ENCODE measurements at regions not wholly inside any gene's neighbourhood (a gene's known extent, or its start where the extent isn't known, plus 50 kb on each side); places are given as distances from the start of the nearest gene placed in this dataset.
A peak's percentile ranks its signal among the peaks of the same experiment; 100 is the strongest.

GRCh38 chr21:31410499-31411131, 66.6 kb upstream of the TIAM1 start:
- DNase-seq (ENCODE audit: low read depth, low spot score) = peak; percentile 20

GRCh38 chr21:31409831-31410487, 65.9 kb upstream of the TIAM1 start:
- no peak for DNase-seq (ENCODE audit: low read depth, low spot score)

GRCh38 chr21:31408301-31409088, 64.4 kb upstream of the TIAM1 start:
- DNase-seq (ENCODE audit: low read depth, low spot score) = no peak

GRCh38 chr21:31406510-31406909, 62.4 kb upstream of the TIAM1 start:
- no peak for DNase-seq (ENCODE audit: low read depth, low spot score)

- no peak for DNase-seq (ENCODE audit: low read depth, low spot score)
These were observed 61.5 kb upstream of the TIAM1 start for GRCh38 chr21:31405604-31406003.

GRCh38 chr21:31403596-31404333, 59.7 kb upstream of the TIAM1 start:
- no peak for DNase-seq (ENCODE audit: low read depth, low spot score)

- no peak for DNase-seq (ENCODE audit: low read depth, low spot score)
These were observed 55.5 kb upstream of the TIAM1 start for GRCh38 chr21:31399591-31399990.

GRCh38 chr21:31398574-31398973, 54.5 kb upstream of the TIAM1 start:
- DNase-seq (ENCODE audit: low read depth, low spot score) = no peak

- DNase-seq (ENCODE audit: low read depth, low spot score) = no peak
These were observed 53.9 kb upstream of the TIAM1 start for GRCh38 chr21:31397939-31398338.

GRCh38 chr21:31397515-31397926, 53.5 kb upstream of the TIAM1 start:
- no peak for DNase-seq (ENCODE audit: low read depth, low spot score)

- DNase-seq (ENCODE audit: low read depth, low spot score) = no peak
These were observed 53.0 kb upstream of the TIAM1 start for GRCh38 chr21:31397030-31397429.

- DNase-seq (ENCODE audit: low read depth, low spot score) = no peak
These were observed 52.3 kb upstream of the TIAM1 start for GRCh38 chr21:31396399-31396798.

- no peak for DNase-seq (ENCODE audit: low read depth, low spot score)
These were observed 51.7 kb upstream of the TIAM1 start for GRCh38 chr21:31395791-31396190.

GRCh38 chr21:31395268-31395667, 51.2 kb upstream of the TIAM1 start:
- no peak for DNase-seq (ENCODE audit: low read depth, low spot score)

GRCh38 chr21:31394309-31394708, 50.2 kb upstream of the TIAM1 start:
- DNase-seq (ENCODE audit: low read depth, low spot score) = no peak

Data from astrocyte of the hippocampus (primary cell).